ENCODE measurements at regions not wholly inside any gene's neighbourhood (a gene's known extent, or its start where the extent isn't known, plus 50 kb on each side); places are given as distances from the start of the nearest gene placed in this dataset.

DNA sequence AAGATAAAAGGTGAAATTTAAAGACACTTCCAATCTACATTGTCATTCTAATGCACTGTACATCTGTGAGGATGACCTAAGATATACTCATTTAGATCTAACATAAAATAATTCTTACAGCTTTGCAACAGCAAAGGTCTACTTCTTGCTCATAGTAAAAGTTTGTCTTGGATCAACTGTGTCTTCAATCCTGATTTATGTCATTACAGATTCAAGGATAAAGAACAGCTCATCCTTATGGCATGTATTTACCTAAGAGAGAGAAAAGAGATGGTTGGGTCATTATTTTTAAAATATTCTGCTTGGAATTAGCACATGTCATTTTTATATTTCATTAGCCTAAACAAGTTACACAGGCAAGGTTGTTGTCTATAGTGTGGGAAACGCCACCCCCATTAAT, 2193.1 kb downstream of the PCDH9 start:
- no peak for TF ChIP-seq POLR2A (IDR thresholded peaks at IDR 0.05)
- no peak for TF ChIP-seq CTCF (IDR thresholded peaks at IDR 0.05)
